WTC11 (cell line): ENCODE measurements at regions not wholly inside any gene's neighbourhood (a gene's known extent, or its start where the extent isn't known, plus 50 kb on each side); places are given as distances from the start of the nearest gene placed in this dataset.

Experiments
- ATAC-seq: fragments of 200-7000 bp; cut with Tn5 transposase; 2 replicates; pipeline ENCODE4 v1.10.0; 2021; ENCODE audit warnings: mild to moderate bottlenecking, moderate library complexity
- CTCF ChIA-PET: fragments of 300-600 bp; sonication (Branson Sonifier 250); formaldehyde crosslinking; loops from one replicate; lab custom pipeline; 2021; ENCODE audit warnings: antibody characterized with exemption; lab: Charles Lee
- POLR2A ChIA-PET: fragments of 350-600 bp; sonication (Branson Sonifier 250); formaldehyde crosslinking; loops from one replicate; lab custom pipeline; 2021; ENCODE audit warnings: antibody characterized with exemption; lab: Charles Lee
- DNase-seq: peaks from one replicate; pipeline ENCODE4 v3.0.0; 2021; ENCODE audit warnings: low spot score
- H3K27ac Mint-ChIP-seq: 2 replicates; pipeline ENCODE4 v1.8.0; 2021; ENCODE audit warnings: mixed read lengths
- H3K27me3 Mint-ChIP-seq: 2 replicates; pipeline ENCODE4 v1.8.0; 2021; ENCODE audit warnings: low read depth, mild to moderate bottlenecking, moderate library complexity, mixed read lengths
- H3K36me3 Mint-ChIP-seq: 2 replicates; pipeline ENCODE4 v1.8.0; 2021; ENCODE audit warnings: mixed read lengths
- H3K4me1 Mint-ChIP-seq: 2 replicates; pipeline ENCODE4 v1.8.0; 2022; ENCODE audit warnings: mixed read lengths
- H3K4me3 Mint-ChIP-seq: 2 replicates; pipeline ENCODE4 v1.8.0; 2021; ENCODE audit warnings: mild to moderate bottlenecking, moderate library complexity, mixed read lengths
- H3K9me3 Mint-ChIP-seq: 2 replicates; pipeline ENCODE4 v1.8.0; 2021; ENCODE audit warnings: mixed read lengths
- AFF4 ChIP-seq: sonication (generic); formaldehyde crosslinking; IDR thresholded peaks from 2 replicates; pipeline ENCODE4 v1.8.1; 2023; ENCODE audit warnings: mild to moderate bottlenecking, missing genetic modification reagents, borderline replicate concordance
- CBFB ChIP-seq: sonication (generic); formaldehyde crosslinking; IDR thresholded peaks from 2 replicates; pipeline ENCODE4 v1.8.1; 2022; ENCODE audit warnings: mild to moderate bottlenecking, low read depth, missing genetic modification reagents
- CDX4 ChIP-seq: fragments of 250-450 bp; sonication (Bioruptor Pico); IDR thresholded peaks from 2 replicates; pipeline ENCODE4 v1.9.0; 2021; ENCODE audit warnings: moderate library complexity, mild to moderate bottlenecking, inconsistent platforms, borderline replicate concordance
- CTCF ChIP-seq: fragments of 200-600 bp; IDR thresholded peaks from 2 replicates; pipeline ENCODE4 v1.8.0; 2022; ENCODE audit warnings: antibody characterized with exemption
- E2F5 ChIP-seq: sonication (generic); formaldehyde crosslinking; IDR thresholded peaks from 2 replicates; pipeline ENCODE4 v1.8.1; 2022; ENCODE audit warnings: mild to moderate bottlenecking, moderate library complexity, missing genetic modification reagents
- ERG ChIP-seq: fragments of 250-450 bp; sonication (Bioruptor Pico); IDR thresholded peaks from 2 replicates; pipeline ENCODE4 v1.8.0; 2021; ENCODE audit warnings: mild to moderate bottlenecking
- FOXJ3 ChIP-seq: sonication (generic); formaldehyde crosslinking; IDR thresholded peaks from 2 replicates; pipeline ENCODE4 v1.9.0; 2021; ENCODE audit warnings: missing genetic modification reagents, mild to moderate bottlenecking, borderline replicate concordance
- GRHL2 ChIP-seq: fragments of 250-450 bp; sonication (Bioruptor Pico); IDR thresholded peaks from 2 replicates; pipeline ENCODE4 v1.8.0; 2022; ENCODE audit warnings: mild to moderate bottlenecking, moderate library complexity; ENCODE audit not compliant: insufficient replicate concordance, severe bottlenecking
- JAZF1 ChIP-seq: fragments of 250-450 bp; sonication (Bioruptor Pico); IDR thresholded peaks from 2 replicates; pipeline ENCODE4 v1.9.0; 2021; ENCODE audit warnings: moderate library complexity, mild to moderate bottlenecking, inconsistent platforms
- MAX ChIP-seq: sonication (generic); formaldehyde crosslinking; IDR thresholded peaks from 2 replicates; pipeline ENCODE4 v1.8.0; 2022; ENCODE audit warnings: mild to moderate bottlenecking, missing genetic modification reagents
- NFYB ChIP-seq: sonication (generic); formaldehyde crosslinking; conservative IDR thresholded peaks from 2 replicates; pipeline ENCODE4 v1.8.0; 2022; ENCODE audit warnings: low read depth, missing genetic modification reagents
- NR3C1 ChIP-seq: sonication (generic); formaldehyde crosslinking; conservative IDR thresholded peaks from 2 replicates; pipeline ENCODE4 v1.8.1; 2023; ENCODE audit warnings: low read depth, mild to moderate bottlenecking, missing genetic modification reagents
- RORB ChIP-seq: fragments of 250-450 bp; sonication (Bioruptor Pico); IDR thresholded peaks from 2 replicates; pipeline ENCODE4 v1.9.0; 2021; ENCODE audit warnings: mild to moderate bottlenecking
- SP1 ChIP-seq: sonication (generic); formaldehyde crosslinking; conservative IDR thresholded peaks from 2 replicates; pipeline ENCODE4 v1.8.1; 2022; ENCODE audit warnings: missing genetic modification reagents
- ZNF121 ChIP-seq: sonication (generic); formaldehyde crosslinking; IDR thresholded peaks from 2 replicates; pipeline ENCODE4 v1.8.0; 2023; ENCODE audit warnings: missing genetic modification reagents
- ZNF138 ChIP-seq: sonication (generic); formaldehyde crosslinking; conservative IDR thresholded peaks from 2 replicates; pipeline ENCODE4 v1.8.1; 2022; ENCODE audit warnings: mild to moderate bottlenecking, moderate library complexity, missing genetic modification reagents
- ZNF219 ChIP-seq: sonication (generic); formaldehyde crosslinking; IDR thresholded peaks from 2 replicates; pipeline ENCODE4 v1.8.0; 2023; ENCODE audit warnings: missing genetic modification reagents, mild to moderate bottlenecking, borderline replicate concordance
- ZNF281 ChIP-seq: sonication (generic); formaldehyde crosslinking; IDR thresholded peaks from 2 replicates; pipeline ENCODE4 v1.8.0; 2023; ENCODE audit warnings: mild to moderate bottlenecking, missing genetic modification reagents

GRCh38 chr1:101122452-101123166, 97.0 kb upstream of the DPH5 start (continued):
- TF ChIP-seq CTCF = no peak
- TF ChIP-seq ERG (CRISPR knock-in tag) = no peak
- TF ChIP-seq E2F5 = no peak

- ATAC-seq = no peak
- TF ChIP-seq ZNF219 (CRISPR knock-in tag) (no peak), NFYB (CRISPR knock-in tag) (no peak), JAZF1 (CRISPR knock-in tag) (no peak), ZNF138 (CRISPR knock-in tag) (no peak), ZNF281 (CRISPR knock-in tag) (no peak), CBFB (CRISPR knock-in tag) (no peak), FOXJ3 (CRISPR knock-in tag) (no peak), CDX4 (CRISPR knock-in tag) (no peak)
- Mint-ChIP-seq H3K9me3 (no peaks in the 10 kb centered on the region), H3K4me3 (no peak overlapping the region), H3K27ac (no peak overlapping the region), H3K4me1 (no peaks in the 10 kb centered on the region), H3K27me3 (no peaks in the 10 kb centered on the region), H3K36me3 (no peaks in the 10 kb centered on the region)
- ChIA-PET CTCF (no interaction called here), POLR2A (no interaction called here)
- DNase-seq = no peak
Observed at GRCh38 chr1:101121975-101122374, 96.4 kb upstream of the DPH5 start.

GRCh38 chr1:101121504-101121903, 95.9 kb upstream of the DPH5 start:
- no peaks in the 10 kb centered on the region for H3K9me3 Mint-ChIP-seq
- H3K4me3 Mint-ChIP-seq = no peak overlapping the region
- no peaks in the 10 kb centered on the region for H3K4me1 Mint-ChIP-seq
- no peak overlapping the region for H3K27ac Mint-ChIP-seq
- CTCF ChIA-PET = interaction anchor here (0.8 kb wide), 1 partner anchor 167 kb away, joined by 3 read pairs; no protein-coding TSS in a partner anchor
- no peak for DNase-seq
- ATAC-seq = no peak
- no peaks in the 10 kb centered on the region for H3K27me3 Mint-ChIP-seq
- no peaks in the 10 kb centered on the region for H3K36me3 Mint-ChIP-seq
- POLR2A ChIA-PET = no interaction called here
- TF ChIP-seq AFF4 (CRISPR knock-in tag) (no peak), RORB (no peak), SP1 (CRISPR knock-in tag) (no peak), ZNF121 (CRISPR knock-in tag) (no peak), NR3C1 (CRISPR knock-in tag) (no peak), ZNF138 (CRISPR knock-in tag) (no peak), CTCF (no peak), GRHL2 (CRISPR knock-in tag) (no peak), MAX (CRISPR knock-in tag) (no peak)
